Activated CD8-positive, alpha-beta memory T cell treated with anti-CD3 and anti-CD28 coated beads, Interleukin-2, amount 10 ng/mL, durations not matched to agents 7 days and 5 days (primary cell): ENCODE measurements at regions not wholly inside any gene's neighbourhood (a gene's known extent, or its start where the extent isn't known, plus 50 kb on each side); places are given as distances from the start of the nearest gene placed in this dataset.

Experiments used
- ATAC-seq: fragments of 150-1000 bp; cut with Tn5 transposase; one replicate; pipeline ENCODE4 v1.10.0; 2021; ENCODE audit warnings: moderate library complexity
- CTCF ChIA-PET: fragments of 350-600 bp; sonication (Branson Sonifier 250); formaldehyde crosslinking; loops from one replicate; lab custom pipeline; 2021; ENCODE audit warnings: antibody characterized with exemption; lab: Charles Lee
- DNase-seq: peaks from one replicate; pipeline ENCODE4 v3.0.0-alpha.2; 2020
- H3K27ac Mint-ChIP-seq: one replicate; pipeline ENCODE4 v1.8.0; 2021; ENCODE audit warnings: mild to moderate bottlenecking, mixed read lengths
- H3K27me3 Mint-ChIP-seq: one replicate; pipeline ENCODE4 v1.8.0; 2021; ENCODE audit warnings: mixed read lengths
- H3K36me3 Mint-ChIP-seq: one replicate; pipeline ENCODE4 v1.8.0; 2021; ENCODE audit warnings: mild to moderate bottlenecking, mixed read lengths
- H3K4me1 Mint-ChIP-seq: one replicate; pipeline ENCODE4 v1.8.0; 2021; ENCODE audit warnings: mixed read lengths
- H3K4me3 Mint-ChIP-seq: one replicate; pipeline ENCODE4 v1.8.0; 2021; ENCODE audit warnings: mild to moderate bottlenecking, moderate library complexity, mixed read lengths
- H3K9me3 Mint-ChIP-seq: one replicate; pipeline ENCODE4 v1.8.0; 2022; ENCODE audit warnings: low read depth, mixed read lengths

DNA sequence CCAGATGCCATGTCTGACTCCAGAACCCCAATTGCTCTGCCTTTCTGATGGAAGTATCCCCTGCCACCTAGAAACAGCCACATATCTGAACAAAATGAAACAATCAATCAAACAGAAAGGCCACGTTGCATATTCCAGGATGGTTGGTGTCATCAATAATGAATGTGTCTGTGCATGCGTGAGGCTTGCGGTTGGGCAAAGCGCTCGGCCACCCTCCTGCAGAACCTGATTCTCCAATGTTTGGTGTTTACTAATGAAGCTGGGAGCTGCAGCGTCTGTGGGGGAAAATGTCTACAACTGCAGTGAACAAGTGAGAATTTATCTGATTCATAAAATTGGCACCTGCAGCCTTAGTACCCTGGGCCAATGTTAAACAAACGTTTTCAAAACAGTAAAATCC lies 121.2 kb upstream of the ADARB2 start:
- Mint-ChIP-seq H3K27me3 (no peaks in the 10 kb centered on the region), H3K9me3 (peaks cover 3% of the 10 kb centered on the region), H3K27ac (no peak overlapping the region), H3K36me3 (no peaks in the 10 kb centered on the region), H3K4me3 (no peak overlapping the region), H3K4me1 (no peaks in the 10 kb centered on the region)
- DNase-seq, result no peak
- CTCF ChIA-PET, result no interaction called here
- no peak for ATAC-seq

DNA sequence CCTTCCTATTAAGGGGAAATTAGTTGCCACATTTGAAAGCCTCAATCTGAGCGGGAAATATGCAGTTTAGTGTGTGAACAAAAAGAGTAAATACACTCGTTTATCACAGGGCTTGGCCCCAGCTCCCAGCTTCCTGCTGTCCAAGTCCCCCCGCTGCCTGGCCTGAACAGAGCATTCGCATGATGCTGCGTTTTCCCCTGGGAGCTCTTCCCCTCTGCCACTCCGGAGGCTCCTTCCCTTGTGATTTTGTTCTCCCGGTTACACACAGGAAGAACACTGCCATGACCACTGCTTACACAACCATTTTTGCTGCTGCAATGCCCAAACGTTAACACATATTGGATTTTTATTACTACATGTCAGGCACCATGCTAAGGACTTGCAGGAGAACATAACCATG lies 120.7 kb upstream of the ADARB2 start:
- CTCF ChIA-PET, result no interaction called here
- Mint-ChIP-seq H3K36me3 (no peaks in the 10 kb centered on the region), H3K27me3 (no peaks in the 10 kb centered on the region), H3K27ac (no peak overlapping the region), H3K4me3 (no peak overlapping the region), H3K9me3 (no peaks in the 10 kb centered on the region), H3K4me1 (no peaks in the 10 kb centered on the region)
- ATAC-seq (no peak), DNase-seq (no peak)

DNA sequence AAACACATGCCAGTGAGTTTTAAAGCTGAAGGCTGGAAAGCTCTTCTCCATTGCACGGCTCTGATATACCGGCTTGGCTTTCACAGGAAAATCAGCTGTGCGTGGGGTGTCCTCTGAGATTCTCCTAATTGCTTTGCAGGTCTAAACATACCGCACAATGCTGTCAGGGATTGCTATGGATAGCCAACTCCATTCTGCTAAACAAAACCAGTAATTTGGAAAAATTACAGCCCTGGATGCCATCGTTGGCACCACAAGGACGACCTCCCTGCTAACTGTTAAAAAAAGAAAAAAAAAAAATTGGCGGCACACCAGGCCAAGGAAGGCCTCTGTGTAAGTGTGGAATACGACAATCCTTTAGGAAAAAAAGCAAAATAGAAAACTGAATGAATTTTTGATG lies 118.6 kb upstream of the ADARB2 start:
- no peak for ATAC-seq
- Mint-ChIP-seq H3K36me3 (no peaks in the 10 kb centered on the region), H3K9me3 (no peaks in the 10 kb centered on the region), H3K27ac (no peak overlapping the region), H3K4me3 (no peak overlapping the region), H3K27me3 (no peaks in the 10 kb centered on the region), H3K4me1 (no peaks in the 10 kb centered on the region)
- DNase-seq, result no peak
- CTCF ChIA-PET, result no interaction called here

- H3K27ac Mint-ChIP-seq, result no peak overlapping the region
- no peak for DNase-seq
- H3K4me1 Mint-ChIP-seq, result no peaks in the 10 kb centered on the region
- H3K9me3 Mint-ChIP-seq, result no peaks in the 10 kb centered on the region
- no peak overlapping the region for H3K4me3 Mint-ChIP-seq
- CTCF ChIA-PET, result no interaction called here
- no peak for ATAC-seq
- H3K36me3 Mint-ChIP-seq, result no peaks in the 10 kb centered on the region
- no peaks in the 10 kb centered on the region for H3K27me3 Mint-ChIP-seq
These were observed 116.9 kb upstream of the ADARB2 start for GRCh38 chr10:1854271-1854670.

GRCh38 chr10:1853801-1854200 lies 116.5 kb upstream of the ADARB2 start:
- H3K27ac Mint-ChIP-seq, result no peak overlapping the region
- ATAC-seq (no peak), DNase-seq (no peak)
- no peak overlapping the region for H3K4me3 Mint-ChIP-seq
- H3K4me1 Mint-ChIP-seq, result no peaks in the 10 kb centered on the region
- CTCF ChIA-PET, result no interaction called here
- peaks cover under 1% of the 10 kb centered on the region for H3K9me3 Mint-ChIP-seq
- no peaks in the 10 kb centered on the region for H3K36me3 Mint-ChIP-seq
- H3K27me3 Mint-ChIP-seq, result no peaks in the 10 kb centered on the region

DNA sequence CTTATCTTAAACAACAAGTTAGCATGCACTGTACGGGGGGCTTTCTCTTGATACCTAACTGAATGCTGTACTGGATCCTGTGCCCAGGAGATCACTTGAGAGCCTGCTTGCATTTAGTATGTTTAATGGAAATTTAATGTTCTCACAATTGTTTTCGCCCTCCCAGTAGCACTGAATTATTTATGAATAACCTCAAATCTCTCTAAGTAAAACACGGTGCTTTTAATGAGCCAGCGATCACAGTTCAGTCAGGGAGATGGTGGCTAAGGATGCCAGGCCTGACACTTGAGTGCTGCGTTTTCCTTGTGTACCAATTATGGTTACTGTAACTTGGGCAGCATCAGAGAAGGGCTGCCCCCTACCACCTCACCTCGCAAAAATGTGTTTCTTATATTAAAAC lies 115.5 kb upstream of the ADARB2 start:
- DNase-seq (no peak), ATAC-seq (no peak)
- Mint-ChIP-seq H3K36me3 (no peaks in the 10 kb centered on the region), H3K9me3 (peaks cover 3% of the 10 kb centered on the region), H3K27ac (no peak overlapping the region), H3K27me3 (no peaks in the 10 kb centered on the region), H3K4me1 (no peaks in the 10 kb centered on the region), H3K4me3 (no peak overlapping the region)
- CTCF ChIA-PET, result no interaction called here

DNA sequence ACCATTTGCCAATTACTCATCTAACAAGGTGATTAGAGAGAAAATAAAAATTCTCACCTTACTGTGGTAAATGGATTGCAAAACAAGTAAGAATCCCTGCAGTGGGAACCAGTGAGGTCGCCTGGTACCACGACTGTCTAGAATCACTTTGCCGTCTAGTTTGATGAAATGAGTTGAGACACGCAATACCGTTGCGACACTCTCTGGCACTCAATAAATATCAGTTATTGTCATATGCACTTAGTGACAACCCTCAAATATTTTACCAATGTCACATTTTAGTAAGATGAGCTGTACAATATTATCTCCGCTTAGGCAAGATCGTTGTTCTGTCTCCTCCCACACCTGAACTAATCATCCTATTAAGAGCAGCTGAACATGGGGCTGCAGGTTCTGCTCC lies 114.4 kb upstream of the ADARB2 start:
- Mint-ChIP-seq H3K27me3 (no peaks in the 10 kb centered on the region), H3K4me1 (no peaks in the 10 kb centered on the region), H3K27ac (no peak overlapping the region), H3K9me3 (peaks cover 3% of the 10 kb centered on the region), H3K36me3 (no peaks in the 10 kb centered on the region), H3K4me3 (no peak overlapping the region)
- DNase-seq (no peak), ATAC-seq (no peak)
- CTCF ChIA-PET, result no interaction called here

- ATAC-seq, result no peak
These were observed 113.7 kb upstream of the ADARB2 start for GRCh38 chr10:1850971-1851527.

DNA sequence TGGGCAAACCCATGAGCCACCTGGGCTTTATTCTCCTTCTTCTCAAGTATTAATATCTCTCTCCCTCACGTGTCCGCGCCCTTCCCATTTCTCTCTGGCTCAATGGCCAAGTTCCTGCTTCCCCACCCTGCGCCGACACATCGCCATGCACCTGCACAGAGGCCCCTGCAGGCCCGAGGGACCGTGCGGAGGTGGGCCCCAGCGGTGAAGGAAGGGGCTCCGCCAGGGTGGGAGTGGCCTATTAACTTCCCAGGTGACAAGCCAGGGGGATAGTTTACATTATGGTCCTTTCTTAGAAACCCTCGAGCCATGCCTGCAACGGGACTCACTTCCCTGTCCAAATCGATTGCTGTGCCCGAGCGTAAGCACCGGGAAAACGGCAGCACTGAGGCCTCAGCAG lies 110.0 kb upstream of the ADARB2 start:
- Mint-ChIP-seq H3K27me3 (no peaks in the 10 kb centered on the region), H3K4me3 (no peak overlapping the region), H3K27ac (no peak overlapping the region), H3K9me3 (peaks cover 3% of the 10 kb centered on the region), H3K4me1 (no peaks in the 10 kb centered on the region), H3K36me3 (no peaks in the 10 kb centered on the region)
- DNase-seq, result no peak
- no peak for ATAC-seq
- CTCF ChIA-PET, result no interaction called here

More at GRCh38 chr10:1850971-1851527, 113.7 kb upstream of the ADARB2 start:
- H3K4me3 Mint-ChIP-seq, result no peak overlapping the region
- DNase-seq, result no peak
- H3K27ac Mint-ChIP-seq, result no peak overlapping the region
- no peaks in the 10 kb centered on the region for H3K4me1 Mint-ChIP-seq
- H3K27me3 Mint-ChIP-seq, result no peaks in the 10 kb centered on the region
- H3K9me3 Mint-ChIP-seq, result peaks cover 3% of the 10 kb centered on the region
- CTCF ChIA-PET, result no interaction called here
- H3K36me3 Mint-ChIP-seq, result no peaks in the 10 kb centered on the region

- CTCF ChIA-PET, result no interaction called here
- H3K4me1 Mint-ChIP-seq, result no peaks in the 10 kb centered on the region
- DNase-seq, result no peak
- no peak overlapping the region for H3K27ac Mint-ChIP-seq
- H3K36me3 Mint-ChIP-seq, result no peaks in the 10 kb centered on the region
- peaks cover 6% of the 10 kb centered on the region for H3K9me3 Mint-ChIP-seq
- no peak for ATAC-seq
- no peaks in the 10 kb centered on the region for H3K27me3 Mint-ChIP-seq
- no peak overlapping the region for H3K4me3 Mint-ChIP-seq
These were observed 108.7 kb upstream of the ADARB2 start for GRCh38 chr10:1846032-1846431.

DNA sequence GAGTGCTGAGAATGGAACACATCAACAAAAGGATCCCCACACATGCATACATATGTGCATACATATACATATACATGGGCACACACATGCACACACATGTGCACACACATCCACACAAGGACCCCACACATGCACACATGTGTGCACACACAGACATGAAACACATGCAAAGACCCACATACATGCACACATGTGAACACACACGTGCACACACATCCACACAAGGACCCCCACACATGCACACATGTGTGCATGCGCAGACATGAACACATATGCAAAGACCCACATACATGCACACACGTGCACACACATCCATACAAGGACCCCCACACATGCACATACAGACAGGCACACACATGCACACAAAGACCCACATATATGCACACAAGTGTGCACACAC lies 104.4 kb upstream of the ADARB2 start:
- H3K27me3 Mint-ChIP-seq, result no peaks in the 10 kb centered on the region
- H3K36me3 Mint-ChIP-seq, result no peaks in the 10 kb centered on the region
- H3K27ac Mint-ChIP-seq, result no peak overlapping the region
- no peak overlapping the region for H3K4me3 Mint-ChIP-seq
- no peak for ATAC-seq
- H3K4me1 Mint-ChIP-seq, result no peaks in the 10 kb centered on the region
- DNase-seq, result no peak
- CTCF ChIA-PET, result no interaction called here
- peaks cover 3% of the 10 kb centered on the region for H3K9me3 Mint-ChIP-seq

DNA sequence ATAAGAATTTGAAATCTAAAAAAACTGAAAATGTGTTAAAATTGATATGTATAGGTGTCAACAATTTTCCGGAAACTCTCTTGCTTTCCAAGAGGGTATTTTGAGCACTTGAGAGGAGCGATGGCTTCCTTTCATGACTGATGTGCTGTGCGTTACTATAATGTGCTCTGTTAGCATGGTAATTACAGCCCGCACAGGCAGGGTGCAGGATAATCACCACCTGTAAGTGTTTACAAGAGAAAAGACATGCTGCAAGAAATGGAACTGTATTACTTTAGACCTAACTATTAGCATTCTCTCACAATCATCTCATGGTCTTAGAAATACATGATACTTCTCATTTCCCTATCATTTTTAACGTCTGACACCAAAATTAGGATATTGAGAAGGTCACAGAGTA lies 92.4 kb upstream of the ADARB2 start:
- Mint-ChIP-seq H3K27ac (no peak overlapping the region), H3K36me3 (no peaks in the 10 kb centered on the region), H3K27me3 (no peaks in the 10 kb centered on the region), H3K4me3 (no peak overlapping the region), H3K4me1 (no peaks in the 10 kb centered on the region), H3K9me3 (peaks cover 2% of the 10 kb centered on the region)
- CTCF ChIA-PET, result no interaction called here
- ATAC-seq (no peak), DNase-seq (no peak)

GRCh38 chr10:1824928-1825327 lies 87.6 kb upstream of the ADARB2 start:
- no peaks in the 10 kb centered on the region for H3K4me1 Mint-ChIP-seq
- no peaks in the 10 kb centered on the region for H3K36me3 Mint-ChIP-seq
- no peak overlapping the region for H3K4me3 Mint-ChIP-seq
- CTCF ChIA-PET, result no interaction called here
- H3K9me3 Mint-ChIP-seq, result peaks cover 2% of the 10 kb centered on the region
- H3K27me3 Mint-ChIP-seq, result no peaks in the 10 kb centered on the region
- DNase-seq (no peak), ATAC-seq (no peak)
- no peak overlapping the region for H3K27ac Mint-ChIP-seq

DNA sequence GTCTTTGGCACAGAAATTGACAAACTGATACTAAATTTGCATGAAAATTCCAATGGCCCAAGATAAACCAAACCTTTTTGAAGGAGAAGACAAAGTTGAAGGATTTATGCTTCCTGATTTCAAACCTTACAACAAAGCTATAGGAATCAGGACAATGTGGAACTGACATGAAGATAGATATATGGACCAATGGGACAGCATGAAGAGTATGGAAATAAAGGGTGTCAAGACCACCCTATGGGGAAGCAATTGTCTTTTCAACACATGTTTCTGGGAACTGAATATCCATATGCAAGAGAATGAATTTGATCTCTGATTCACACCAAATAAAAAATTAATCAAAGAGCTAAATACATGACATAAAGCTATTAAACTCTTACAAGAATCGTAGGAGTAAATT lies 77.2 kb upstream of the ADARB2 start:
- DNase-seq (no peak), ATAC-seq (no peak)
- peaks cover 2% of the 10 kb centered on the region for H3K9me3 Mint-ChIP-seq
- no peaks in the 10 kb centered on the region for H3K36me3 Mint-ChIP-seq
- no peaks in the 10 kb centered on the region for H3K27me3 Mint-ChIP-seq
- H3K27ac Mint-ChIP-seq, result no peak overlapping the region
- CTCF ChIA-PET, result no interaction called here
- H3K4me1 Mint-ChIP-seq, result no peaks in the 10 kb centered on the region
- no peak overlapping the region for H3K4me3 Mint-ChIP-seq

DNA sequence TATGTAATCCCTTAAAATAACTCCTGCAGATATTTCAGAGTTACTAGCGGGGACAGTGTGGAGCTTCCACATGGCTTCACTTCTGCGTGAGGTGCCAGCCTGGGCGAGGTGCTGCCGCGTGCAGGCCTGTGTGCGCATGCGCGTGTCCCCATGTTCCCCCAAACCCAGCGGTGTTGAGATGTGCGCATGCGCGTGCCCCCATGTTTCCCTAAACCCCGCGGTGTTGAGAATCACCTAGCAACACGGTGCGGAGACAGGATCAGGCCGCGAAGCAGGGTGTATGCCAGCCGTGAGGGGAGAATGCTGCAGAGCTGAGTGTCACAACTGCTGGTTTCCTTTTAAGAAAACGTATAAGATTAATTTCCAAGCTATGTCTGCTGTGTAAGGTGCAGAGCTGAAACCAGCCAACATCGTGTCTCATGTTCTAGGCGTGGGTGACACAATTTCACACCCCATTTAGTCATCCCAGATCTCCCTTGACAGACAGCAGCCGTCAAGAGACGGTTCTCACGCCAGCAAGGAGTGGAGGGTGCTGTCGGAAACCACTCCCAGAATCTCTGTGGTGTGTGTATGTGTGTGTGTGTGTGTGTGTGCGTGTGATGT lies 71.9 kb upstream of the ADARB2 start:
- H3K36me3 Mint-ChIP-seq, result no peaks in the 10 kb centered on the region
- CTCF ChIA-PET, result no interaction called here
- peaks cover 5% of the 10 kb centered on the region for H3K9me3 Mint-ChIP-seq
- ATAC-seq (no peak), DNase-seq (no peak)
- no peaks in the 10 kb centered on the region for H3K4me1 Mint-ChIP-seq
- H3K27me3 Mint-ChIP-seq, result no peaks in the 10 kb centered on the region
- H3K27ac Mint-ChIP-seq, result no peak overlapping the region
- H3K4me3 Mint-ChIP-seq, result no peak overlapping the region
